Skeletal muscle satellite cell (primary cell): ENCODE measurements at regions not wholly inside any gene's neighbourhood (a gene's known extent, or its start where the extent isn't known, plus 50 kb on each side); places are given as distances from the start of the nearest gene placed in this dataset.

Experiments
- H3K27me3 ChIP-seq: 2 replicates; pipeline ENCODE4 v1.7.0; 2013; ENCODE audit warnings: low read length; ENCODE audit not compliant: control insufficient read depth, insufficient read depth
- H3K36me3 ChIP-seq: 2 replicates; pipeline ENCODE4 v1.7.0; 2013; ENCODE audit warnings: mild to moderate bottlenecking, control low read depth, low read length; ENCODE audit not compliant: insufficient read depth
- H3K4me1 ChIP-seq: 2 replicates; pipeline ENCODE4 v1.7.0; 2013; ENCODE audit warnings: low read length; ENCODE audit not compliant: control insufficient read depth, insufficient read depth
- H3K4me2 ChIP-seq: 2 replicates; pipeline ENCODE4 v1.7.0; 2013; ENCODE audit warnings: mild to moderate bottlenecking, low read length
- H3K4me3 ChIP-seq: 2 replicates; pipeline ENCODE4 v1.7.0; 2013; ENCODE audit warnings: low read length
- H3K9ac ChIP-seq: 2 replicates; pipeline ENCODE4 v1.7.0; 2013; ENCODE audit warnings: mild to moderate bottlenecking, low read depth, low read length, moderate library complexity
- H3K9me3 ChIP-seq: replicated peaks from 2 replicates; pipeline ENCODE4 v1.7.0; 2013; ENCODE audit warnings: mild to moderate bottlenecking, control low read depth, low read length

DNA sequence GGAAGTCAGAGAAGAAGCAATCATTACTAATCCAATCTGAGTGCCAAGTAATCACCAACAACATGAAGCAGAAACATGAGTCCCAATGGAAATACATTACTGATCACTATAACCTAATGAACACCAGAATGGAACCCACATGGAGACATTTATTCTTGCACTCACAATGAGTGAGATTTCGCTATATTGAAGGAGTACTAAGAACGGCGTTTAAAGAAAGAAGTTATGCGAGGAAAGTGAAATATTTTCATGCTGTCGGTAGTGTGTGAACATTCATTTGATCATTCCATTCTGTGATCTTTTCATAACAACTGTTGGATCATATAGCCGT, 181.1 kb downstream of the IRS1 start:
- Histone ChIP-seq H3K4me2 (no peak overlapping the region), H3K4me1 (peaks cover 4% of the 10 kb centered on the region), H3K36me3 (no peaks in the 10 kb centered on the region), H3K9ac (no peak overlapping the region), H3K4me3 (no peak overlapping the region), H3K9me3 (no peaks in the 10 kb centered on the region), H3K27me3 (no peaks in the 10 kb centered on the region)

DNA sequence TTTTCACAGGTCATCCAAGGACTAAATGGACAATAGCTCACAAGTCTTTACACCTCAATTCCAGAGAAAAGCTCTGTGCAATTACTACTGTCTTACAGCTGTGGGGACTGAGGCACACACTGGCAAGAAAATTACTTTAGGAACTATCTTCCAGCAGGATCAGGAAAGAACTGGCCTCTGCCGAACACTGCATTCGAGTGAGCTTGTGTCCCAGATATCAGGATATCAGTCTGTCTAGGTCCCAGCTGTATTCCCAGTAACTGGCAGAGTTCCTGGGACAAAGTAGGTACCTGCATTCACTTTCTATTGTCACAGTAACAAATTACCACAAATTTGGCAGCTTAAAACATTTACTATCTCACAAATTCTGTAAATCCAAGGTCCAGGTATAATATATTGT, 183.7 kb downstream of the IRS1 start:
- no peak overlapping the region for H3K9ac ChIP-seq
- H3K4me1 ChIP-seq = peaks cover 20% of the 10 kb centered on the region
- no peak overlapping the region for H3K4me3 ChIP-seq
- H3K27me3 ChIP-seq = no peaks in the 10 kb centered on the region
- H3K36me3 ChIP-seq = no peaks in the 10 kb centered on the region
- H3K9me3 ChIP-seq = no peaks in the 10 kb centered on the region
- H3K4me2 ChIP-seq = no peak overlapping the region

DNA sequence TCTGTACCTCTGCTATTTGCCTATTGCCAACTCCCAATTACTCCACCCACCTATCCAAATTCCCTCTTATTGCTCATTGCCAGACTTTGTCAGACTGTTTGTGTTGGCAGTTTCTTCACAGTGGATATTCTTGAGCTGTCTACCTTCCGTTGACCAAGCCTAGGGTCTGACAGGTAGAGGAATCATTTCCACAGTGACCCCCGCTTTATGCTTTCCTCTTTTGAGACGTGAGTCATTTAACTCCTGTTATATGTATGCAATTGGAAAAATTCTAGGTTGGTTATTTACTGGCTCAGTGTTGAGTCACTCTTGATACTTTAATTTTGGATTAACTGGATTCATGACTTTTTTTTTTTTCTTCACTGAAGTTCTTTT, 187.7 kb downstream of the IRS1 start:
- H3K9ac ChIP-seq = no peak overlapping the region
- peak overlapping the region; percentile 16 for H3K4me2 ChIP-seq
- H3K27me3 ChIP-seq = no peaks in the 10 kb centered on the region
- no peak overlapping the region for H3K4me3 ChIP-seq
- no peaks in the 10 kb centered on the region for H3K36me3 ChIP-seq
- H3K4me1 ChIP-seq = peaks cover 31% of the 10 kb centered on the region
- no peaks in the 10 kb centered on the region for H3K9me3 ChIP-seq

DNA sequence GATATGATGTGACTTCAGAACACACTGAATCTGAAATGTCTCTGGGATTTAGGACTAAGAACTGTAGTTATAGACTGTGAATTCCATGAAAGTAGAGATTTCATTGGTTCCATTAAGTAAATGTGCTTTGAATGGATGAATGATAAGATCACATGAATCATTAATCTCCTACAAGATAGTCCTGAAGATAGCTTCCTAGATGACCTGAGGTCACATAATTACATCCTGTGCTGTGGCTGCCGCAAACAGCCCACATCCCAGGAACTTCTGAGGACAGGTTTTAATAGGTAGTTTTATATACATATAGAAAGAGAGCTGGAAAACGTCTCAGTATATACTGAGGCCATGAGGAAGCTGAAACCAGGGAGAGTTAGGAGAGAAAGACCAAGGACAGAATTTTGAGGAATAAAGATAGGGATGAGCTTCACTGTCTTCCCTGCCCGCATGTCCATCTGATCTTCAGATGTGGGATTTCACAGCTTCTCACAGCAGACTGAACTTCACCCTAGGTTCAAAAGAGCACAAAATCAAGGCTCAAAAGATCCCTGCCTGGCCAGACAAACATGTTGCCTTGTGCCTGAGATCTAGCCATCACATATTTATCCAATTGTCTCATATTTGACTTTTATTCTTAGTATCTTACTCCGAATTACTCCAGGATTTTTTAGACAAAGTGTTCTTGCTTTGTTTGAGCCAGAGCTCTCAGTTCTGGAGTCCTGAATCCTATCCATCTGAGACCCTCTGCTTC, 188.2 kb downstream of the IRS1 start:
- no peaks in the 10 kb centered on the region for H3K27me3 ChIP-seq
- no peaks in the 10 kb centered on the region for H3K36me3 ChIP-seq
- H3K4me1 ChIP-seq = peaks cover 31% of the 10 kb centered on the region
- H3K9me3 ChIP-seq = no peaks in the 10 kb centered on the region
- H3K4me3 ChIP-seq = no peak overlapping the region
- H3K9ac ChIP-seq = no peak overlapping the region
- H3K4me2 ChIP-seq = no peak overlapping the region

DNA sequence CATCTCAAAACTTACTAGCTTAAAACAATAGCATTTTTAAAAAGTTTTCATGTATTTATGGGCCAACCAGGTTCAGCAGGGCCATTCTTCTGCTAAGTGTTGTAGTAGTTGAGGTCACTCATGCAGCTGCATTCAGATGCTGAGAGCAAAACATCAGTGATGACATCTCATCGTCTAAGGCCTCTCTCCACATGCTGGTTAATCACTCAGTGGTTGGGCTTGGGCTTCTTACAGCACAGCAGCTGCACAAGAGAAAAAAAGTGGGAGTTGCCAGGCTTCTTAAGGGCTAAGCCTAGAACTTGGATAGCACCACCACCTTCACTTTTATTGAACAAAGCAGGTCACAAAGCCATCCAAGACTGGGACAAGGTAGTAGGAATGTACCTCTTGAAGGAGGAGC, 190.3 kb downstream of the IRS1 start:
- Histone ChIP-seq H3K27me3 (no peaks in the 10 kb centered on the region), H3K9ac (no peak overlapping the region), H3K4me1 (peaks cover 31% of the 10 kb centered on the region), H3K36me3 (no peaks in the 10 kb centered on the region), H3K4me2 (no peak overlapping the region), H3K9me3 (no peaks in the 10 kb centered on the region), H3K4me3 (no peak overlapping the region)

DNA sequence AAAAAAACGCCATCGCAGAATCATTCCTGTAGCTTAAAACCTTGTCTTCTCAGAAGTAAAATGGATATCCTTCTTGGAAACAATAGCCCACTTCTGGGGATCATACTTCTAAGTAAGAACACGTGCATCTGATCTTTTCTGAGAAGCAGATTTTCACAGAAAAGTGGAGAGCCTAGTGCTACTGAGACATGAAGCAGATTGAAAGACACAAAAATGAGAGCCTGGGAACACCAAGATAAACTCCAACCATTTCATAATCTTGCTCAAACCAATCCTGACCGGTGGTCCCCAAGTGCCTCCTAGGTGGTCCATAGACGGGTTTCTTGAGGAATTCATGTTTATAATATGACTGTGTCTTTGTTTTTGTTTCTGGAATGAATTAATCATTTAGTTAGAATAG, 191.2 kb downstream of the IRS1 start:
- no peaks in the 10 kb centered on the region for H3K9me3 ChIP-seq
- H3K27me3 ChIP-seq = no peaks in the 10 kb centered on the region
- no peaks in the 10 kb centered on the region for H3K36me3 ChIP-seq
- peaks cover 31% of the 10 kb centered on the region for H3K4me1 ChIP-seq
- no peak overlapping the region for H3K4me2 ChIP-seq
- no peak overlapping the region for H3K4me3 ChIP-seq
- no peak overlapping the region for H3K9ac ChIP-seq

DNA sequence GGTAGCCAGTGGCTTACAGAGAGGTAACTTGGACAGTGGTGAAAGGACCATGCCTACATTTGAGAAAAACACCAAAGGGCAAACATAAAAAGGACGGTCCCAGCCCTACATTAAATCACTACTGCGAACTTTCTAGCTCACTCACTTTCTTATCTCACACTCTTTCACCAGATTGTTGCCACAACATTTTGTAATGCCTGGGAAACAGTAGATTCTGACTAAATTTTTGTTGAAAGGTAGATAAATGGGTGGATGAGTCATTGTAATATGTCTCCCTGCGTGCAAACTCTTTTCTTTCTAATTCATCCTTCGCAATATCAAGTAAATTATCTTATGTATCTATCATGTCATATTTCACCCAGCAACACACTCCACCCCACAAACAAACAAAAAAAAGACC, 192.2 kb downstream of the IRS1 start:
- Histone ChIP-seq H3K4me3 (no peak overlapping the region), H3K27me3 (no peaks in the 10 kb centered on the region), H3K9ac (no peak overlapping the region), H3K9me3 (no peaks in the 10 kb centered on the region), H3K36me3 (no peaks in the 10 kb centered on the region), H3K4me2 (no peak overlapping the region), H3K4me1 (peaks cover 26% of the 10 kb centered on the region)

DNA sequence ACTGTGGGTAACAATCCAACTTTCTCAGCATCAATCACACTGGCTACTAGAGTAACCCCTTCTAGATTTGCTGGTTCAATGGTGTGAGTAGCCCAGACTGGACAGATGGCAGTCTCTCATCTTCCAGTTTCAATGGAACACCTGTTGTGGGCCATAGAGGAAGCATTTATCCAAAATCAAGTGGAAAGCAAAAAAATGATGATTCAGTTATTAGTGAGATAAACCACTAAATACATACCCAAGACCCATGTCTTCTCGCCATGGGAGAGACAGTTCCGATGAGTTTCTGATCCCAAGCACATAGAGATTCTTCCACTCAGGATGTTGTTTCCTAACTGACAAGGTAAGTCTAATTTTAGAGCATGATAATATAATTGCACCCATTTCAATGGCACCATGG, 194.0 kb downstream of the IRS1 start:
- Histone ChIP-seq H3K4me2 (no peak overlapping the region), H3K4me1 (peaks cover 17% of the 10 kb centered on the region), H3K27me3 (no peaks in the 10 kb centered on the region), H3K4me3 (no peak overlapping the region), H3K36me3 (no peaks in the 10 kb centered on the region), H3K9me3 (no peaks in the 10 kb centered on the region), H3K9ac (no peak overlapping the region)

DNA sequence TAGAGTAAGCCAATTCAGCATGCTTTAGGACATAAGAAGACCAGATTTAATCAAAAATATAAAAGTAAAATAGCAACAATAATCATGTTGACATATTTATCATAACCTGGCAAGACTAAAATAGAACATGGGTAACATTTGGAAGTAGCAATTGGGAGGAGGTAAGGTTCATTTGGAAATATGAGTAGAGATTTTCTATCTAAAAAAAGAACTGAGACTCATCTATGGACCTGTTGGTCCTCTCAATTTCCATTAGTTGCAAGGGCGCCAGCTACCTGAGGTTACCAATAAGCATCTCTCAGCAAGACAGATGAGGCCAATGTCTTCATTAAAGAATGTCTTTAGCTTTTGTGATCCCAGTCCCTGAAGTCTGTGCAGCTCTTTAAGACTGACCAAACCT, 196.0 kb downstream of the IRS1 start:
- Histone ChIP-seq H3K9me3 (no peaks in the 10 kb centered on the region), H3K4me2 (no peak overlapping the region), H3K36me3 (no peaks in the 10 kb centered on the region), H3K27me3 (no peaks in the 10 kb centered on the region), H3K4me3 (no peak overlapping the region), H3K4me1 (peaks cover 12% of the 10 kb centered on the region), H3K9ac (no peak overlapping the region)

DNA sequence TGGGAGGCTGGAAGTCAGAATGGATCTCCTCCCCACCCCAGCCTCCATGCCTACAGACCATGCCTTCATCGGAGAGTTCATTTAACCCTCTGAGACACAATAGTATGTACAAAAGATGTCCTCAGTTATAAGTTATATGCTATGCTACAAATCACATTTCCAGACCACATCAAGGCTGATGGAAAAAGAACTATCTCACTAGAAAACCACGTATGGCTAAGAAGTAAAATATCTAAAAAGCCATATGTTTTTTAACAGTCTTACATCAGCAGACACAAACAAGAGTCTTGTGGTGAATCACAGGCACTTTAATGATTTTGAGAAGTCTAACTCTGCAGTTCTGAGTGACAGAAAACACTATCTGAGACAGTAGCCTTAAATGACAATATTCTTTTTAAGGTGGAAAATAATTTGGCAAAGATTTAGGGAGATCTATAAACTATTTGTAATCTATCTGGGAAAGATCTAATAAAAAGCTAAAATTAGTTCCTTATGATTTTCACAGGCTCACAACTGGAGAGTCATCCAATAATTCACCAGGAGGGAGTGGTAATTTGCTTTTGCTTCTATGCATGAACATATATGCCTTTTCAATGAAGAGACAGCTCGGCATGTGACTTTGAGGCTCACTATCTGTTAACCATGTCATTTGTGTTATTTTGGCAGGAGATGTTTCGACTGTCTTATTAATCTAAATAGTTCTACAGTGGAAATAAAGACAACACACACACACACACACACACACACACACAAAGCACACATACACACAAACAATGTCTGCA, 197.5 kb downstream of the IRS1 start:
- Histone ChIP-seq H3K4me1 (peaks cover 12% of the 10 kb centered on the region), H3K9me3 (no peaks in the 10 kb centered on the region), H3K27me3 (no peaks in the 10 kb centered on the region), H3K4me2 (no peak overlapping the region), H3K4me3 (no peak overlapping the region), H3K9ac (peak overlapping the region; percentile 30), H3K36me3 (no peaks in the 10 kb centered on the region)

DNA sequence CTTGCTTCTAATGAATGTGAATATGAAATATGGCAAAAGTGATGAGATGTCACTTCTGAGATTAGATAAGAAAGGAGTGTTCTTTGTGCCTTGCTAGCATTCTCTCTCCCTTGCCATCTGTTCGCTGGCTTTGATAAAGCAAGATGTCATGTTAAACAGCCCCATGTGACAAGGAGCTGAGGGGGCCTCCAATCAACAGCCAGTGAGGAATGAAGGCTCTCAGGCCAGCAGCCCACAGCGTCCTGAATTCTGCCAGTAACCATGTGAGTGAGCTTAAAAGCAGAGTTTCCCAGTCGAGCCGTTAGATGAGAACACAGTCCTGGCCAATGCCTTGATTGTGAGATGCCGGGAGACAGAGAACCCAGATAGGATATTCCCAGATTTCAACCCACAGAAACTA, 198.8 kb downstream of the IRS1 start:
- H3K4me1 ChIP-seq = peaks cover 12% of the 10 kb centered on the region
- no peak overlapping the region for H3K4me3 ChIP-seq
- no peak overlapping the region for H3K4me2 ChIP-seq
- H3K9me3 ChIP-seq = no peaks in the 10 kb centered on the region
- H3K9ac ChIP-seq = no peak overlapping the region
- no peaks in the 10 kb centered on the region for H3K36me3 ChIP-seq
- H3K27me3 ChIP-seq = no peaks in the 10 kb centered on the region

DNA sequence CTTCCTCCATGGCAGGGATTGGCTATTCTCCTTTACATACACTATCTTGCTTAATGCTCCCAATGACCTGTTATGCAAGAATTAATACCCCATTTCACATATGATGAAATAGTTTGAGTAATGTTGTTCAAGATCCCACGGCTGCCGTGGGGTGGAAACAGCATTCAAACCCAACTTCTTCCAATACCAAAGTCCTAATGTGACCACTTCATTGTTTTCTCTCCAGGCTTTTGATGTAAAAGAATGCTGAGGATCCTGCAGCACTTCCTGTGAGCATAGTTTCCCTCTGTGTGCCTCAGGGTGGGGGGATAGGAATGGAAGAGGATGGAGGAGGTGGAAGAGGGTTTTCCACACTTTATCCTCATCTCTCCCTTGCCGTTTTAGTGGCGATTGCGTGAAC, 199.4 kb downstream of the IRS1 start:
- Histone ChIP-seq H3K9me3 (no peaks in the 10 kb centered on the region), H3K4me2 (no peak overlapping the region), H3K9ac (no peak overlapping the region), H3K36me3 (no peaks in the 10 kb centered on the region), H3K27me3 (no peaks in the 10 kb centered on the region), H3K4me3 (no peak overlapping the region), H3K4me1 (peaks cover 12% of the 10 kb centered on the region)
